Left ventricle myocardium inferior (tissue), 1 donor: ENCODE measurements at regions not wholly inside any gene's neighbourhood (a gene's known extent, or its start where the extent isn't known, plus 50 kb on each side); places are given as distances from the start of the nearest gene placed in this dataset.
"Not testable (repeated sequence)": the region's sequence is repeated elsewhere in the genome, so short reads cannot be mapped to it uniquely, and the experiment has no call there.

ENCODE experiments used
- DNase-seq: peaks from one replicate; pipeline ENCODE4 v3.0.0-alpha.2; 2020
- H3K27ac ChIP-seq: fragments of 200-600 bp; replicated peaks from 2 replicates; pipeline ENCODE4 v1.8.0; 2021
- H3K27me3 ChIP-seq: fragments of 200-600 bp; 2 replicates; pipeline ENCODE4 v1.8.0; 2021; ENCODE audit warnings: low read depth
- H3K36me3 ChIP-seq: fragments of 200-600 bp; 2 replicates; pipeline ENCODE4 v1.8.0; 2021
- H3K4me1 ChIP-seq: fragments of 200-600 bp; 2 replicates; pipeline ENCODE4 v1.8.0; 2021
- H3K4me3 ChIP-seq: fragments of 200-600 bp; 2 replicates; pipeline ENCODE4 v1.8.0; 2021; ENCODE audit warnings: mild to moderate bottlenecking, moderate library complexity
- H3K9me3 ChIP-seq: fragments of 200-600 bp; replicated peaks from 2 replicates; pipeline ENCODE4 v1.8.0; 2021
- CTCF ChIP-seq: fragments of 200-600 bp; IDR thresholded peaks from 2 replicates; pipeline ENCODE4 v1.8.0; 2021; ENCODE audit warnings: antibody characterized with exemption, mild to moderate bottlenecking, borderline replicate concordance
- intact Hi-C: fragments of 100-400 bp; cut with micrococcal nuclease; formaldehyde crosslinking; loops from one replicate; pipeline ENCODE4 v1.11.0; 2022
- donor health status: DM: no; HTN: yes; CAD: no; lungs with severe emphysema.

DNA sequence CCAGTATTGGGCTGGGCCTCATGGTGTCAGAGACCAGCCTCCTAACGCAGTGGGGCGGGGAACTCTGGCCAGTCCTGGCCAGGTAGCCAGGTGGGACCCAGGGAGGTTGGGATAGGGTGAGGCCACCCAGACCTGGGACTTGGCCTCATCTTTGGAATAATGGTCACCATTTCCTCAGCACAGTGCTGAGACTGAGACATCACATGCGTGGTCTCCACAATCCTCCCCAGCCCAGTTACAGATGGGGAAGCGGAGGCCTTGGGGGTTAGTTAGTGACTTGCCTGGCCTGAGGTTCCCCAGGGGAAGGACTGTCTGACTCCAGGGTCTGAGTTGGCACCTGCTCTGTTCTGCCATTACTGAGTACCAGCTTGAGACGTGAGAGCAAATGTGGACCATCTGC lies 77.9 kb upstream of the CASZ1 start:
- Histone ChIP-seq H3K4me1 (no peaks in the 10 kb centered on the region), H3K4me3 (no peak overlapping the region), H3K27me3 (peaks cover 55% of the 10 kb centered on the region), H3K9me3 (no peaks in the 10 kb centered on the region), H3K36me3 (no peaks in the 10 kb centered on the region), H3K27ac (no peak overlapping the region)
- no peak for TF ChIP-seq CTCF
- intact Hi-C loops, result no loop called here
- no peak for DNase-seq

GRCh38 chr1:10877894-10878293 lies 81.4 kb upstream of the CASZ1 start:
- DNase-seq, result no peak
- Histone ChIP-seq H3K36me3 (no peaks in the 10 kb centered on the region), H3K4me3 (no peak overlapping the region), H3K4me1 (no peaks in the 10 kb centered on the region), H3K27ac (no peak overlapping the region), H3K9me3 (no peaks in the 10 kb centered on the region), H3K27me3 (peaks cover 58% of the 10 kb centered on the region)
- TF ChIP-seq CTCF, result no peak
- intact Hi-C loops, result no loop called here

DNA sequence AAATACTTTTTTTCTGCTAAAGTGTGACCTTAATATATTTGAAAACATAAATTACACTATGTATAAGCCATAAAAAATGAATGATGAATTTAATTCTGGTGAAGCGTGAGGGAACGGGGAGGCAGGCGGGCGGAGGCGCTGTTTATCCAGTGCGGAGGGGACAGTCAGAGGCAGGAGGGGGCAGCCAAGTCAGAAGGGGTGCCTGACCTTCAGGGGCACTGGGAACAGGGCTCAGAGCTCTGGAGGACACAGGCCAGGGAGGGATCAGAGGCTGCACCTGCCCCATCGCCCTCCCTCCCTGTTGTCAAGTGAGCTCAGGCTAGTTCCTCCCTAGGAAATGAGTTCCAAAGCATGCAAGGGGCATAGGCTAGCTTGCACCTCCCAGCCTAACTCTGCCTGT lies 82.0 kb upstream of the CASZ1 start:
- intact Hi-C loops, result no loop called here
- no peak for TF ChIP-seq CTCF
- no peak overlapping the region for H3K4me3 ChIP-seq
- no peaks in the 10 kb centered on the region for H3K9me3 ChIP-seq
- no peaks in the 10 kb centered on the region for H3K36me3 ChIP-seq
- no peaks in the 10 kb centered on the region for H3K4me1 ChIP-seq
- no peak for DNase-seq
- H3K27ac ChIP-seq, result no peak overlapping the region
- H3K27me3 ChIP-seq, result peaks cover 58% of the 10 kb centered on the region

DNA sequence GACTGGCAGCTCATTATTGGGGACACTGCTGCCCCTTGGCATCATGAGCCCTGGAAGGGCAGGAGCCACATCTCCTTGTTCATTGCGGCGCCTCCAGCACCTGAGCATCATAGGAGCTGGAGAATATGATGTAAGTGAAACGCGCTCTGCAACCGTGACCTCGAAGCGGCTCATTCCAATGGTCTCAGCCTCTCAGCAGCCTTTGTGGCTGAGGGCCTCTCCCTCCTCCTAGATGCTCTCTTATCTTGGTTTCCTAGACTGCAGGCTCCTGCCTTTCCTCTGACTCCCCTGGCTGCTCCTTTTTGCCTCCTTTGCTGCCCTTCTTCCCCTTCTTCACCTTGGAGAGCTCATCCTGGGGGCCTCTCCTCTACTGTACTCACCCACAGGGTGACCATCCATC lies 83.6 kb upstream of the CASZ1 start:
- Histone ChIP-seq H3K36me3 (no peaks in the 10 kb centered on the region), H3K27me3 (peaks cover 59% of the 10 kb centered on the region), H3K4me1 (no peaks in the 10 kb centered on the region), H3K4me3 (no peak overlapping the region), H3K27ac (no peak overlapping the region), H3K9me3 (no peaks in the 10 kb centered on the region)
- no peak for TF ChIP-seq CTCF
- no peak for DNase-seq
- intact Hi-C loops, result no loop called here

GRCh38 chr1:10881046-10881445 lies 84.6 kb upstream of the CASZ1 start:
- H3K9me3 ChIP-seq, result no peaks in the 10 kb centered on the region
- peaks cover 64% of the 10 kb centered on the region for H3K27me3 ChIP-seq
- no peak for DNase-seq
- no peaks in the 10 kb centered on the region for H3K4me1 ChIP-seq
- intact Hi-C loops, result no loop called here
- TF ChIP-seq CTCF, result no peak
- no peaks in the 10 kb centered on the region for H3K36me3 ChIP-seq
- H3K27ac ChIP-seq, result no peak overlapping the region
- H3K4me3 ChIP-seq, result no peak overlapping the region

DNA sequence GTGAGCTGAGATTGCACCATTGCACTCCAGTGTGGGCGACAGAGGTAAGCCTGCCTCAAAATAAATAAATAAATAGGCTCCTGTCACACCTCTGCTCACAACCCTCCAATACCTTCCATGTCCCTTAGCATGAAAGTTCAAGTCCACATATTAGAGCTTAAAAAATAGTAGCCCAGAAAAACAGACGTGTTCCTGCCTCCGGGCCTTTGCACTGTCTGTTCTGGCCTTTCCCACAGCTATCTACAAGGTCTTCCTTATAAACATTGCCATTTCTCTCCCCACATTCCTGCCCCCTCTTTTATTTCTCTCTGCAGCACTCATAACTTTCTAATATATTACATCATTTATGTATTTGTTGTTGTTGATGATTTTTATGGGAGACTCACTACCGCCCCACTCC lies 85.6 kb upstream of the CASZ1 start:
- H3K4me3 ChIP-seq, result no peak overlapping the region
- no peak for DNase-seq
- no peaks in the 10 kb centered on the region for H3K4me1 ChIP-seq
- H3K9me3 ChIP-seq, result no peaks in the 10 kb centered on the region
- H3K27ac ChIP-seq, result no peak overlapping the region
- intact Hi-C loops, result no loop called here
- H3K36me3 ChIP-seq, result no peaks in the 10 kb centered on the region
- no peak for TF ChIP-seq CTCF
- peaks cover 75% of the 10 kb centered on the region for H3K27me3 ChIP-seq

GRCh38 chr1:10887032-10887431 lies 90.6 kb upstream of the CASZ1 start:
- H3K9me3 ChIP-seq, H3K27ac ChIP-seq, H3K4me1 ChIP-seq, H3K36me3 ChIP-seq, DNase-seq, H3K4me3 ChIP-seq, intact Hi-C loops: not testable (repeated sequence)
- peaks cover 89% of the 10 kb centered on the region for H3K27me3 ChIP-seq
